Loucy (cell line): ENCODE measurements at regions not wholly inside any gene's neighbourhood (a gene's known extent, or its start where the extent isn't known, plus 50 kb on each side); places are given as distances from the start of the nearest gene placed in this dataset.

Experiments
- EZH2phosphoT487 ChIP-seq: fragments of 200-600 bp; IDR thresholded peaks from 2 replicates; pipeline ENCODE4 v1.6.1; 2018; ENCODE audit warnings: antibody characterized with exemption, mild to moderate bottlenecking, moderate library complexity, borderline replicate concordance
- TF ChIP-seq, protein P1 (sequence below): fragments of 200-600 bp; sonication (generic); conservative IDR thresholded peaks from 2 replicates; pipeline ENCODE4 v1.5.1; 2014; ENCODE audit warnings: mild to moderate bottlenecking, antibody characterized with exemption, low read length

DNA sequence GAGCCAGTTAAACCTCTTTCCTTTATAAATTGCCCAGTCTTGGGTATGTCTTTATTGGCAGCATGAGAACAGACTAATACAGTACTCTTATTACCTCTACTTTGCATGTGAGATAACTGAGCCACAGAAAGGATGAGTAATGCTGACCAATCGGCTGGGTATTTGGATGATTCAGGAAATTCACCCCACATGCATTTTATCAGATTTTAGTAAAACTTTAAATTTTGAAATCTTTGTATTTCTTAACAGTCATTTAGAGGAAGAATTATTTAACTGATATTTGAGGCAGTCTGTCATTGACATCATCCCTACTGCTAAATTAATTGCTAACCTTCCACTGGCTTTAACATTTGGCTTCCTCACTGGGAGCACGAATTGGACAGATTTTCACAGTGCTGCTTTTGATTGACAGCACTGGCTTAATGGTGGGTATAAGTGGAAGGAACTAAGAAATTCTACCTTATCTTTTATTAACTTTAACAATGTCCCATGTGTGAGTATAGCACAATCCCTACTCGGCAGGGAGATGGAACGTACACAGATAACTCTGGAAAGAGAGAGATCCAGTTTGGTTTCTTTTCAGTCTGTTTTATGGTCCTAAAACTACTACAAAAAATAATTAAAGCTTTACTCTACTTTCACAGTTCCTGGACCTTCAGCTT lies 261.0 kb downstream of the DACT1 start:
- TF ChIP-seq, protein P1, sequence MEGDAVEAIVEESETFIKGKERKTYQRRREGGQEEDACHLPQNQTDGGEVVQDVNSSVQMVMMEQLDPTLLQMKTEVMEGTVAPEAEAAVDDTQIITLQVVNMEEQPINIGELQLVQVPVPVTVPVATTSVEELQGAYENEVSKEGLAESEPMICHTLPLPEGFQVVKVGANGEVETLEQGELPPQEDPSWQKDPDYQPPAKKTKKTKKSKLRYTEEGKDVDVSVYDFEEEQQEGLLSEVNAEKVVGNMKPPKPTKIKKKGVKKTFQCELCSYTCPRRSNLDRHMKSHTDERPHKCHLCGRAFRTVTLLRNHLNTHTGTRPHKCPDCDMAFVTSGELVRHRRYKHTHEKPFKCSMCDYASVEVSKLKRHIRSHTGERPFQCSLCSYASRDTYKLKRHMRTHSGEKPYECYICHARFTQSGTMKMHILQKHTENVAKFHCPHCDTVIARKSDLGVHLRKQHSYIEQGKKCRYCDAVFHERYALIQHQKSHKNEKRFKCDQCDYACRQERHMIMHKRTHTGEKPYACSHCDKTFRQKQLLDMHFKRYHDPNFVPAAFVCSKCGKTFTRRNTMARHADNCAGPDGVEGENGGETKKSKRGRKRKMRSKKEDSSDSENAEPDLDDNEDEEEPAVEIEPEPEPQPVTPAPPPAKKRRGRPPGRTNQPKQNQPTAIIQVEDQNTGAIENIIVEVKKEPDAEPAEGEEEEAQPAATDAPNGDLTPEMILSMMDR, result no peak
- no peak for TF ChIP-seq EZH2phosphoT487
